H9 (cell line): ENCODE measurements at regions not wholly inside any gene's neighbourhood (a gene's known extent, or its start where the extent isn't known, plus 50 kb on each side); places are given as distances from the start of the nearest gene placed in this dataset.

Experiments
- DNase-seq: peaks from one replicate; pipeline ENCODE4 v3.0.0-alpha.2; 2017
- H2AFZ ChIP-seq: one replicate; pipeline ENCODE4 v1.6.1; 2013; ENCODE audit warnings: mild to moderate bottlenecking, low read length, control low read depth, moderate library complexity
- H2AK5ac ChIP-seq: 2 replicates; pipeline ENCODE4 v1.6.1; 2013; ENCODE audit warnings: low read length, control low read depth, mixed read lengths; ENCODE audit not compliant: insufficient read length
- H2BK120ac ChIP-seq: one replicate; pipeline ENCODE4 v1.6.1; 2013; ENCODE audit warnings: low read depth, mild to moderate bottlenecking, low read length, control low read depth, inconsistent platforms; ENCODE audit not compliant: poor library complexity, severe bottlenecking
- H2BK12ac ChIP-seq: 2 replicates; pipeline ENCODE4 v1.6.1; 2013; ENCODE audit warnings: low read length, control low read depth, mixed read lengths, low read depth; ENCODE audit not compliant: insufficient read length
- H2BK15ac ChIP-seq: 2 replicates; pipeline ENCODE4 v1.6.1; 2013; ENCODE audit warnings: low read depth, low read length, control low read depth
- H2BK20ac ChIP-seq: one replicate; pipeline ENCODE4 v1.6.1; 2013; ENCODE audit warnings: low read depth, mild to moderate bottlenecking, low read length, control low read depth, inconsistent platforms; ENCODE audit not compliant: poor library complexity, severe bottlenecking
- H2BK5ac ChIP-seq: 2 replicates; pipeline ENCODE4 v1.6.1; 2013; ENCODE audit warnings: low read length, control low read depth, mixed read lengths; ENCODE audit not compliant: insufficient read length
- H3K14ac ChIP-seq: 2 replicates; pipeline ENCODE4 v1.6.1; 2013; ENCODE audit warnings: low read length, control low read depth; ENCODE audit not compliant: insufficient read depth
- H3K18ac ChIP-seq: 2 replicates; pipeline ENCODE4 v1.6.1; 2013; ENCODE audit warnings: low read depth, mild to moderate bottlenecking, mixed read lengths, low read length, control low read depth; ENCODE audit not compliant: insufficient read length
- H3K23ac ChIP-seq: 2 replicates; pipeline ENCODE4 v1.6.1; 2013; ENCODE audit warnings: low read length, control low read depth, mixed read lengths, low read depth; ENCODE audit not compliant: insufficient read length
- H3K23me2 ChIP-seq: 2 replicates; pipeline ENCODE4 v1.6.1; 2013; ENCODE audit warnings: low read depth, mild to moderate bottlenecking, mixed read lengths, low read length, control low read depth; ENCODE audit not compliant: insufficient read length, poor library complexity, severe bottlenecking
- H3K27ac ChIP-seq: 2 replicates; pipeline ENCODE4 v1.5.1; 2013; ENCODE audit warnings: low read length, control low read depth, mixed read lengths, low read depth; ENCODE audit not compliant: insufficient read length
- H3K27me3 ChIP-seq: 2 replicates; pipeline ENCODE4 v1.6.1; 2013; ENCODE audit warnings: low read length, control low read depth, inconsistent platforms; ENCODE audit not compliant: insufficient read depth
- H3K4ac ChIP-seq: 2 replicates; pipeline ENCODE4 v1.6.1; 2013; ENCODE audit warnings: low read depth, mild to moderate bottlenecking, control low read depth, inconsistent platforms, low read length, moderate library complexity
- H3K4me1 ChIP-seq: 2 replicates; pipeline ENCODE4 v1.6.1; 2013; ENCODE audit warnings: low read length, control low read depth, inconsistent platforms; ENCODE audit not compliant: insufficient read depth
- H3K4me2 ChIP-seq: 2 replicates; pipeline ENCODE4 v1.6.1; 2013; ENCODE audit warnings: low read length, control low read depth, mixed read lengths; ENCODE audit not compliant: insufficient read length, insufficient read depth
- H3K56ac ChIP-seq: 2 replicates; pipeline ENCODE4 v1.6.1; 2013; ENCODE audit warnings: low read depth, mild to moderate bottlenecking, mixed read lengths, low read length, control low read depth; ENCODE audit not compliant: insufficient read length
- H3K79me1 ChIP-seq: 2 replicates; pipeline ENCODE4 v1.6.1; 2013; ENCODE audit warnings: low read depth, mild to moderate bottlenecking, moderate library complexity, low read length, control low read depth, inconsistent platforms; ENCODE audit not compliant: insufficient read depth, poor library complexity, severe bottlenecking
- H3K79me2 ChIP-seq: 2 replicates; pipeline ENCODE4 v1.6.1; 2013; ENCODE audit warnings: low read length, control low read depth, inconsistent platforms; ENCODE audit not compliant: insufficient read depth
- H3K9ac ChIP-seq: 2 replicates; pipeline ENCODE4 v1.6.1; 2013; ENCODE audit warnings: low read length, control low read depth, mixed read lengths; ENCODE audit not compliant: insufficient read length; ENCODE audit errors: extremely low read depth
- H3K9me3 ChIP-seq: one replicate; pipeline ENCODE4 v1.6.1; 2013; ENCODE audit warnings: low read depth, low read length, inconsistent platforms; ENCODE audit not compliant: control insufficient read depth
- H3T11ph ChIP-seq: one replicate; pipeline ENCODE4 v1.6.1; 2013; ENCODE audit warnings: mild to moderate bottlenecking, low read length, control low read depth, inconsistent platforms
- H4K20me1 ChIP-seq: one replicate; pipeline ENCODE4 v1.6.1; 2013; ENCODE audit not compliant: control insufficient read depth, insufficient read length, insufficient read depth
- H4K5ac ChIP-seq: 2 replicates; pipeline ENCODE4 v1.6.1; 2013; ENCODE audit warnings: low read depth, mild to moderate bottlenecking, mixed read lengths, low read length, control low read depth; ENCODE audit not compliant: insufficient read length
- H4K8ac ChIP-seq: replicated peaks from 2 replicates; pipeline ENCODE4 v1.6.1; 2013; ENCODE audit warnings: low read length, control low read depth, mixed read lengths, low read depth; ENCODE audit not compliant: insufficient read length
- H4K91ac ChIP-seq: 2 replicates; pipeline ENCODE4 v1.6.1; 2013; ENCODE audit warnings: low read depth, mild to moderate bottlenecking, moderate library complexity, mixed read lengths, low read length, control low read depth; ENCODE audit not compliant: insufficient read length
- H3K27ac Mint-ChIP-seq, 3 experiments: 2 replicates in 2 of 3; 3 replicates in 1 of 3; pipeline ENCODE4 v1.8.0; 2020 to 2021; ENCODE audit warnings: mixed read lengths in 3 of 3, mild to moderate bottlenecking in 1 of 3, moderate library complexity in 1 of 3
- H3K27me3 Mint-ChIP-seq: 2 replicates; pipeline ENCODE4 v1.8.0; 2021; ENCODE audit warnings: low read depth, mild to moderate bottlenecking, moderate library complexity, mixed read lengths
- H3K36me3 Mint-ChIP-seq, 3 experiments: 2 replicates in 2 of 3; 3 replicates in 1 of 3; pipeline ENCODE4 v1.8.0; 2020 to 2021; ENCODE audit warnings: low read depth in 3 of 3, mixed read lengths in 3 of 3; ENCODE audit not compliant: insufficient read depth in 1 of 3
- H3K4me1 Mint-ChIP-seq, 2 experiments: 2 replicates each; pipeline ENCODE4 v1.8.0; 2020; ENCODE audit warnings: mixed read lengths in 2 of 2
- H3K4me3 Mint-ChIP-seq, 2 experiments: 2 replicates in 1 of 2; 3 replicates in 1 of 2; pipeline ENCODE4 v1.8.0; 2020 to 2021; ENCODE audit warnings: mild to moderate bottlenecking in 2 of 2, mixed read lengths in 2 of 2, moderate library complexity in 1 of 2
- H3K9me3 Mint-ChIP-seq, 2 experiments: 2 replicates in 1 of 2; 3 replicates in 1 of 2; pipeline ENCODE4 v1.8.0; 2020; ENCODE audit warnings: mild to moderate bottlenecking in 2 of 2, mixed read lengths in 2 of 2, moderate library complexity in 1 of 2
- CTCF ChIP-seq: fragments of 200-600 bp; sonication (generic); conservative IDR thresholded peaks from 3 replicates; pipeline ENCODE4 v1.8.0; 2021; ENCODE audit warnings: antibody characterized with exemption, mild to moderate bottlenecking
- WGBS: extraction: QIAGEN DNeasy Blood & Tissue Kit; methylation state at CpG from one replicate; pipeline ENCODE4 v1.1.7; 2013; ENCODE audit warnings: missing lambda C conversion rate, low lambda C conversion rate, mixed read lengths; ENCODE audit not compliant: insufficient read length; ENCODE audit errors: extremely low coverage; 5-methylcytosine and 5-hydroxymethylcytosine counted together

- H3K36me3 Mint-ChIP-seq: peaks cover 0 to 5% (median 0%) of the 10 kb centered on the region in 3 experiments; a peak in 3 of 7 replicates
- TF ChIP-seq CTCF: no peak
- Histone ChIP-seq H3K14ac (no peak overlapping the region), H3K9me3 (no peaks in the 10 kb centered on the region), H2BK120ac (no peak overlapping the region), H3K23me2 (no peaks in the 10 kb centered on the region), H2BK20ac (no peak overlapping the region), H2BK5ac (no peak overlapping the region), H3K56ac (no peak overlapping the region), H2BK12ac (no peak overlapping the region), H4K20me1 (no peaks in the 10 kb centered on the region), H4K5ac (no peak overlapping the region), H3K27me3 (no peaks in the 10 kb centered on the region; the same call in 1 of the 2 replicates), H3K4ac (no peak overlapping the region), H3K4me2 (no peak overlapping the region), H4K8ac (no peak overlapping the region), H3T11ph (no peak overlapping the region), H2AK5ac (no peak overlapping the region), H3K27ac (no peak overlapping the region), H4K91ac (no peak overlapping the region), H3K4me1 (no peaks in the 10 kb centered on the region), H3K9ac (no peak overlapping the region), H2BK15ac (no peak overlapping the region), H3K79me2 (no peaks in the 10 kb centered on the region), H3K23ac (no peak overlapping the region), H2AFZ (no peak overlapping the region), H3K18ac (no peak overlapping the region), H3K79me1 (no peaks in the 10 kb centered on the region)
- H3K9me3 Mint-ChIP-seq: peaks cover 43 to 88% of the 10 kb centered on the region in 2 experiments
- H3K4me3 Mint-ChIP-seq: no peak overlapping the region; a peak in 1 of 5 replicates
- H3K4me1 Mint-ChIP-seq: no peaks in the 10 kb centered on the region
- peak; percentile 24 for DNase-seq
- H3K27ac Mint-ChIP-seq: no peak overlapping the region
- WGBS: no CpG with 5 or more reads among the region's 70 CpGs
- peaks cover 21% of the 10 kb centered on the region for H3K27me3 Mint-ChIP-seq
These were observed 52.9 kb upstream of the WNT7A start for GRCh38 chr3:13932578-13933295.
